Endothelial cell of umbilical vein (primary cell): ENCODE measurements at regions not wholly inside any gene's neighbourhood (a gene's known extent, or its start where the extent isn't known, plus 50 kb on each side); places are given as distances from the start of the nearest gene placed in this dataset.

ENCODE experiments used
- BruUV-seq: library from RNA; stranded (reverse); fragments of 400-500 nt; replicated peaks from 2 replicates; lab custom pipeline; 2021; lab: Mats Ljungman, UMichigan
- CTCF ChIA-PET: fragments of 300-600, 350-600 bp; sonication (Branson Sonifier 250); formaldehyde crosslinking; loops from one replicate; lab custom pipeline; 2021; ENCODE audit warnings: antibody characterized with exemption, inconsistent platforms; lab: Charles Lee
- POLR2A ChIA-PET: fragments of 300-600, 350-600 bp; sonication (Branson Sonifier 250); formaldehyde crosslinking; loops from one replicate; lab custom pipeline; 2021; ENCODE audit warnings: antibody characterized with exemption, inconsistent platforms; lab: Charles Lee
- DNase-seq: peaks from one replicate; pipeline ENCODE4 v3.0.0-alpha.2; 2011; ENCODE audit warnings: low read depth, low spot score
- FAIRE-seq: peaks from 2 replicates; lab custom pipeline; 2011; peaks lifted over from hg19 to GRCh38; lab: Jason Lieb, UNC
- H2AFZ ChIP-seq: 2 replicates; pipeline ENCODE4 v1.6.0; 2012; ENCODE audit warnings: low read depth, low read length, control low read depth, inconsistent platforms
- H3K27ac ChIP-seq: 2 replicates; pipeline ENCODE4 v1.5.1; 2011; ENCODE audit warnings: low read depth, mild to moderate bottlenecking, control low read depth, low read length, moderate library complexity; ENCODE audit not compliant: insufficient read depth
- H3K27me3 ChIP-seq, 2 experiments: 2 replicates each; pipeline versions ENCODE4 v1.6.0 to v1.6.1; 2011; ENCODE audit warnings: low read length in 2 of 2, mixed read lengths in 1 of 2; ENCODE audit not compliant: control insufficient read depth in 2 of 2, insufficient read depth in 2 of 2
- H3K36me3 ChIP-seq, 2 experiments: 2 replicates in 1 of 2; 3 replicates in 1 of 2; pipeline ENCODE4 v1.5.1; 2011; ENCODE audit warnings: low read length in 2 of 2, mild to moderate bottlenecking in 1 of 2, moderate library complexity in 1 of 2; ENCODE audit not compliant: control insufficient read depth in 2 of 2, insufficient read depth in 2 of 2; ENCODE audit errors: extremely low read depth in 1 of 2
- H3K4me1 ChIP-seq: 3 replicates; pipeline ENCODE4 v1.5.1; 2011; ENCODE audit warnings: mild to moderate bottlenecking, low read length; ENCODE audit not compliant: control insufficient read depth, insufficient read depth; ENCODE audit errors: extremely low read depth
- H3K4me2 ChIP-seq: 2 replicates; pipeline ENCODE4 v1.6.1; 2011; ENCODE audit warnings: low read length, control low read depth, mixed read lengths; ENCODE audit not compliant: insufficient read depth
- H3K4me3 ChIP-seq, 3 experiments: fragments of 200-600 bp in 1 of 3; sonication (generic), shearing (Covaris generic) in 1 of 3; replicated peaks in 1 of 3; 2 replicates each; pipeline ENCODE4 v1.5.1; 2011 to 2016; ENCODE audit warnings: control low read depth in 3 of 3, low read length in 3 of 3, mild to moderate bottlenecking in 2 of 3, inconsistent platforms in 1 of 3, low read depth in 1 of 3, moderate library complexity in 1 of 3; ENCODE audit not compliant: insufficient read depth in 1 of 3
- H3K79me2 ChIP-seq: 2 replicates; pipeline ENCODE4 v1.6.0; 2012; ENCODE audit warnings: low read length, inconsistent platforms; ENCODE audit not compliant: control insufficient read depth, insufficient read depth
- H3K9ac ChIP-seq: replicated peaks from 2 replicates; pipeline ENCODE3; 2011; ENCODE audit warnings: low read length, control low read depth; ENCODE audit not compliant: insufficient read depth; ENCODE audit errors: extremely low read depth
- H3K9me1 ChIP-seq: replicated peaks from 3 replicates; pipeline ENCODE4 v1.6.0; 2011; ENCODE audit warnings: mild to moderate bottlenecking, low read length; ENCODE audit not compliant: control insufficient read depth, insufficient read depth; ENCODE audit errors: extremely low read depth
- H3K9me3 ChIP-seq: replicated peaks from 2 replicates; pipeline ENCODE4 v1.5.1; 2012; ENCODE audit warnings: low read length, inconsistent platforms; ENCODE audit not compliant: control insufficient read depth, insufficient read depth
- H4K20me1 ChIP-seq: replicated peaks from 2 replicates; pipeline ENCODE3; 2011; ENCODE audit warnings: mild to moderate bottlenecking, low read length; ENCODE audit not compliant: control insufficient read depth, insufficient read depth; ENCODE audit errors: extremely low read depth
- CTCF ChIP-seq, 2 donors: IDR thresholded peaks; 1 replicate in 1 of 2; 2 replicates in 1 of 2; pipeline ENCODE4 v1.5.1; 2011; ENCODE audit warnings: low read length in 2 of 2, mild to moderate bottlenecking in 2 of 2, moderate library complexity in 2 of 2, control low read depth in 1 of 2, inconsistent platforms in 1 of 2, low read depth in 1 of 2; ENCODE audit not compliant: insufficient read depth in 1 of 2; ENCODE audit errors: extremely low read depth in 1 of 2
- EZH2 ChIP-seq: IDR thresholded peaks from 2 replicates; pipeline ENCODE4 v1.6.1; 2012; ENCODE audit warnings: borderline replicate concordance, low read depth, mild to moderate bottlenecking, moderate library complexity, low read length, inconsistent platforms; ENCODE audit not compliant: severe bottlenecking
- FOS ChIP-seq: IDR thresholded peaks from 2 replicates; pipeline ENCODE4 v1.6.1; 2011; ENCODE audit warnings: mild to moderate bottlenecking, low read length, moderate library complexity, borderline replicate concordance; ENCODE audit not compliant: insufficient read depth
- GATA2 ChIP-seq: IDR thresholded peaks from 2 replicates; pipeline ENCODE4 v1.7.0; 2011; ENCODE audit warnings: low read depth, mild to moderate bottlenecking, moderate library complexity, mixed read lengths, low read length; ENCODE audit not compliant: insufficient read length, insufficient read depth
- JUN ChIP-seq: IDR thresholded peaks from 2 replicates; pipeline ENCODE4 v1.6.1; 2011; ENCODE audit warnings: borderline replicate concordance, low read depth; ENCODE audit not compliant: insufficient read length, insufficient read depth
- MAX ChIP-seq: IDR thresholded peaks from 2 replicates; pipeline ENCODE4 v1.6.1; 2011; ENCODE audit not compliant: insufficient read depth, insufficient read length
- MYC ChIP-seq: IDR thresholded peaks from one replicate; pipeline ENCODE4 v1.6.1; 2011; ENCODE audit warnings: mild to moderate bottlenecking, low read depth, low read length
- POLR2A ChIP-seq: IDR thresholded peaks from 2 replicates; pipeline ENCODE4 v1.6.1; 2012; ENCODE audit warnings: low read depth, mild to moderate bottlenecking, control low read depth, low read length
- POLR2AphosphoS5 ChIP-seq: IDR thresholded peaks from 2 replicates; pipeline ENCODE4 v1.6.1; 2012; ENCODE audit warnings: low read depth, mild to moderate bottlenecking, control low read depth, low read length, moderate library complexity; ENCODE audit not compliant: insufficient read depth
- dilution Hi-C: fragments of 300-500 bp; cut with MboI; formaldehyde crosslinking; loops from one replicate; pipeline ENCODE4 v1.15.0; 2019; ENCODE audit warnings: low sequenced_read_pairs; ENCODE audit not compliant: extremely low pct_ligation_motif_present
- intact Hi-C: fragments of 100-400 bp; cut with micrococcal nuclease; formaldehyde crosslinking; loops from one replicate; pipeline ENCODE4 v1.10.0; 2022

- TF ChIP-seq EZH2, result no peak
- no peak for TF ChIP-seq FOS
- TF ChIP-seq MAX, result no peak
- no peak for TF ChIP-seq JUN
- TF ChIP-seq POLR2AphosphoS5, result no peak
- TF ChIP-seq POLR2A, result no peak
- no peak for TF ChIP-seq MYC
- no peak for TF ChIP-seq GATA2
- no peak for TF ChIP-seq CTCF (IDR thresholded peaks at IDR 0.05; ENCODE audit: extremely low read depth in 1 of 2, insufficient read depth in 1 of 2, low read depth in 1 of 2, low read length in 2 of 2)
- H3K9me3 ChIP-seq, result no peaks in the 10 kb centered on the region
- H3K4me3 ChIP-seq, result no peak overlapping the region
- no peaks in the 10 kb centered on the region for H4K20me1 ChIP-seq
- no peak overlapping the region for H3K9ac ChIP-seq
- no peak overlapping the region for H3K27ac ChIP-seq
- no peaks in the 10 kb centered on the region for H3K36me3 ChIP-seq
- ChIA-PET POLR2A (no interaction called here), CTCF (no interaction called here)
- DNase-seq (no peak), FAIRE-seq (no peak)
- intact Hi-C loops, result no loop called here
- no TSS peak for BruUV-seq
- H3K9me1 ChIP-seq, result no peaks in the 10 kb centered on the region
- no peak overlapping the region for H3K4me2 ChIP-seq
- H3K4me1 ChIP-seq, result peaks cover 7% of the 10 kb centered on the region
- H2AFZ ChIP-seq, result no peak overlapping the region
- H3K79me2 ChIP-seq, result no peaks in the 10 kb centered on the region
- dilution Hi-C loops, result no loop called here
- no peaks in the 10 kb centered on the region for H3K27me3 ChIP-seq
Observed at GRCh38 chr7:41219276-41219675, 483.6 kb downstream of the INHBA start.
